Nucleus accumbens (tissue), 56 donors: ENCODE measurements at regions not wholly inside any gene's neighbourhood (a gene's known extent, or its start where the extent isn't known, plus 50 kb on each side); places are given as distances from the start of the nearest gene placed in this dataset.

Experiments
- DNase-seq, 56 donors: peaks; one replicate each; lab custom pipeline; 2025; lab: John Stamatoyannopoulos, UW

DNA sequence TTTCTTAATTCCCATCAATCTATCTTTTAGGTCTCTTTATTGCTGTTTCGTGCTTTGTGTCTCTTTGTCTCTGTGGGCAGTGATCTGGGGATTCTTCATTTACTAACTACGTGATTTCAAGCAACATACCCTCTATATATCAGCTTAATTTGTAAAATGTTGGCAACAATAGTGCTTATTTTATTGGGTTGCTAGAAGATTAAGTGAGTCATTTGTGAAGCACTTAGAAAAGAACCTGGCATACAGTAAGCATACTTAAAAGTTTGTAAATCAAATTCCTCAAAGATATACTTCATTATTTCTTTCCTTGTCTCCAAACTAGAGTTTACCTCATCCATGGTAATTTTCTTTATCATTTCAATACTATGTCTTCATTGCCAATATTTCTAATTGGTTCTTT is 669.7 kb downstream of the MAT2B start:
- no peak for DNase-seq

GRCh38 chr5:164179406-164179805 is 674.0 kb downstream of the MAT2B start:
- no peak for DNase-seq

DNA sequence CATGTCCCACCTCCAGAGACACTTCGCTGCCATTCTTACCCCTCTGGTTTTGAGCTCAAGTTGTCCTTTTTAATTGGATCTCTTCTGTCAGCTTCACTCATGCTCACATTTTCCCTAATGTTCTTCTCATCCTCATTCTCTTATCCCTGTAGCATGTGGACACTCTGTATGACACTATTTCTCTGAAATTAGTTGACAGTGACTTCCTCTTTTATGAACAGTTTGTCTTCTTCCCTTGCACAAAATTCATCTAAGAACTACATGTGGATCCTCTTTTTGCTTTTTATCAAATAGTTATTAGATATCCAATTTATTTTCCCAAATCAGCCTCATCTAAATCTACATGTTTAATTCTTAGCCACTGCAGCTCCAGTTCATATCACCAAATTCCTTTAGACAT is 676.2 kb downstream of the MAT2B start:
- DNase-seq = no peak

DNA sequence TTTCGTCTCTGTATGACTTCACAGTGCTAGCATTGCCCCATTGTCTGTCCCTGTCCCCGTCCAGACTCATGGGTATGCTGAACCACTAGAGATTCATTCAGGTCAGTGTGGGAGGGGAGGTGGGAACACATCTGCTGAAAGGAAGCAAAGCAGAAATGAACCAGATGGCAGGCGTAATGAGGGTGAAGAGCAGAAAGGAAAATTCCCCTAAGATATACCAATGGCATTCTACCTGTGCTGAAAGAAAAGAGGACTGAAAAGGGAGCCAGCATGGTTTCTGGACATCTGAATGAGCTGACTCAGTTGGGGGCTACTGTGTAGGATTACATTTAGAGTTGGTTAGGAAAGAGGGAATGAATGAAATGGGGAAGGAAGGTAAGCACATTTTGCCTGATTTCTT is 678.7 kb downstream of the MAT2B start:
- no peak for DNase-seq

DNA sequence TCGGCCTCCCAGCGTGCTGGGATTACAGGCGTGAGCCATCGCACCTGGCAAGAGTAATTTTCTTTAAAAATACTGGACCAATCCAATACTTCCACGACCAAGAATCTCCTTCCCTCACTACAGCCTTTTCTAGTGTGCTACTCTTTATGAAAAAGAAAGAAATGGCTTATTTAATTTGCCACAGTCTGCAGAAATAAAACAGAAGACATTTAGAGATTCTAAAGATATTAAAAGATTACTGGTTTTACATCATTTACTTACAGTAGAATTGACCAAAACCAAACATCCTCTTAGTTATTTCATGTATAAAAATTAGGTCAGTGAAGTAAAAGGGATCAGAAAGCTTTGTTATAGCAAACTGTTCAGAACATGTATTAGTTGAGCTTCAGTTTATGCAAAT is 679.6 kb downstream of the MAT2B start:
- DNase-seq = no peak

DNA sequence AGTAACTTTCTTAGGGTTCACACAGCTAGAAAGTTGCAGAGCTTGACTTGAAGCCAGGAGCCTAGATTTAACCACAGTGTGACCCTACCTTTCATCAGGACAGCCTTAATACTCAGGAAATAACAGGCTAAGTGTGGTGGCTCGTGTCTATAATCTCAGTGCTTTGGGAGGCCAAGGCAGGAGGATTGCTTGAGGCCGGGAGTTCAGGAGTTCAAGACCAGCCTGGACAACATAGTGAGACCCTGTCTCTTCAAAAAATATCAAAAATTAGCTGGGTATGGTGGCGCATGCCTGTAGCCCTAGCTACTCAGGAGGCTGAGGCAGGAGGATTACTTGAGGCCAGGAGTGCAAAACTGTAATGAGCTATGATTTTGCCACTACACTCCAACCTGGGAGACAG is 681.1 kb downstream of the MAT2B start:
- no peak for DNase-seq

DNA sequence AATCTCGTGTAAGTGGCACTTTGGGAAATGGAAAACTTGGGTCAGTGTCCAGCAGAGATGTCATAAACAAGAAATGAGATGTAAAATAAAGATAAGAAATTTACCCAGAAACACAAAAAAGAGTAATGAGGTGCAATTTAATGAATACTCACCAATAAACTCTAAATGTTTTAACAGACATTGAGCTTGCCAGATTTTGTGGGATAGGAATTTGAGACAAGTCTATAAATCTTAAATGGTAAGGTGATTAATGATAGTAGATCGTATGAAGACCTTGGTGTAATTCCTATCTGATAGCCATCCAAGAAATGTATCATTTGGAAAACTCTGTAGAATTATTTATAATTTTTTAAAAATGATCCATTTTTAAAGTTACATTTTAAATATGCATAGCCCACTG is 682.4 kb downstream of the MAT2B start:
- no peak for DNase-seq

DNA sequence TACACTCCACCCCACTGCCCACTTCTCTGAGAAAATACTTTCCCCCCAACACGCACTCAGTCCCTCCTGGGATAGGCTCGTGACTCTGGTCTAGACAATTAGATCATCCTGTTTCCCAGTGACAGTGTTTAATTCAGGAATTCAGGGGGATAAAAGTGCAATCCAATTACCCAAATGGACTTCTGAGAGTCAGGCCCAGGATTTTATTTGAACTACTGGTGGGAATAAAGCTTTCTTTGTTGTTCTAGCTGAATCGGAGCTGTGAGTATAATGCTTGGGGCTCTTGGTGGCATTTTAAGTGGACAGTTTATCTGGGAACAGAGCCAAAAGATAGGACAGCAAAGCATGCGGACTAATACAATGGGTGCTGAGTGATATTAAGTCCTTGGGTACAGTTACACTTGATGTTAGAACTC is 683.3 kb downstream of the MAT2B start:
- no peak for DNase-seq

DNA sequence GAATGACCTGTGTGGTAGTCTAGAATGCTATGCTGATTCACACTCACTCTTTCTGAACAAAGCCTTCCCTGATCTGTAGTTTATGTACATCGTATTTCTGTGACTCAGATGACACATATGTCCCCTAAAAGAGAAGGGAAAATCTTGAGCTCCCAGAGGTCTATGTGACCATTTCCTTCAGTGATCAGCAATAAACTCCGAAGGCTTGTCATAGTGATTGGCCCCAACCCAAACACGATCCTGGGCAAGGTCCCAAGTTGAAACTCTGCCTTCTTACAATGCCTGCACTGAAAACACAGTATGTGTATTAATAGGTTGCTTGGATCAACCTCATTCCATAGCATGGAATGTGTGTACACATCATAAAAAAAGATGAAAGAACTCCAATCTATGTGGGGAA is 685.8 kb downstream of the MAT2B start:
- DNase-seq = peak in 2 of 56 donors; percentile 0 to 12

DNA sequence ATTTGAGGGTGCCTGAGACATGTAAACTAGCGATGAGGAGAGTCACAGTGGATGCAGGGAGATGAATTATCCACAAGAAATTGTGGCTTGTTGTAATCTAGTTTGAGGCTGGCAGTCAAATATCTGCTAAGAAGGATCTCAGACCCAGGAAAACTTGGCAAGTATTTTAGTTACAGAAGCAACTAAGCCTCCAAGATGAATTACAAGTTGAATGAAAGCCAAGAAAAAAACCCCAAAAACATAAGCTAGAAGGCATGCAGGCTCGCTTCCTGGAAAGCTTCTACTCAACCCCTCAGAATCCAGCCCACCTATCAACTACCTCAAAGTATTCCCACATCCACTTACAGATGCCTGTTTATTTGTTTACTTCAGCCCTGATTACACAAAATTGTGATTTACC is 696.9 kb downstream of the MAT2B start:
- DNase-seq = no peak

DNA sequence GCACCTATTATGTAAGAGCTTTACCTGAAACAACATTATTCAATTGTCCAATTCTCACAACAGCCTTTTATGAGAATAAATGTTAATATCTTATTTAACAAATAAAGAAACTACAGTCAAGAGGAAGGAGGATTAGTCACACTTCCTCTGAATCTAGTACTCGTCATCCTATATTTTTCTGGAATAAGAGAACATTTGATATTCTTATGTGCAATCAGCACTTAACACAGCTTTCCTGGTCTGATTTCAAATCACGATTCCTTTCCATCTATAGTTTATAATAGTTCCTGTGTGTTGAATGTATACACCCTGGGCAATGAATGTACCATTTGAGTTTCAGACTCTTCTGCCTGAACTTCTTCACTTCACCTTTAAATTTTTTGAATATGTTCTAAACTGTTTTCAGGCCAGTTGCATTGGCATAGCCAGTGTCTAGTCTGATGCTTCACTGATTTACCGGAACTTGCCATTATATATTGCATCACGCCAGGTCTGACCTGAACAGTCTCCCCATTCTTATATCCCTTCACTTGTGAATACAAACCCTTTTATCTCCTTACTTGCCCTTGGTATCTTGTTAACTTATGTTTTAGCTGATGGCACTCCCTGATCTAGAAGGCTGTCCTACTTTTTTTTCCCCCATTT is 698.3 kb downstream of the MAT2B start:
- DNase-seq = no peak

GRCh38 chr5:164204338-164204946 is 699.0 kb downstream of the MAT2B start:
- no peak for DNase-seq

DNA sequence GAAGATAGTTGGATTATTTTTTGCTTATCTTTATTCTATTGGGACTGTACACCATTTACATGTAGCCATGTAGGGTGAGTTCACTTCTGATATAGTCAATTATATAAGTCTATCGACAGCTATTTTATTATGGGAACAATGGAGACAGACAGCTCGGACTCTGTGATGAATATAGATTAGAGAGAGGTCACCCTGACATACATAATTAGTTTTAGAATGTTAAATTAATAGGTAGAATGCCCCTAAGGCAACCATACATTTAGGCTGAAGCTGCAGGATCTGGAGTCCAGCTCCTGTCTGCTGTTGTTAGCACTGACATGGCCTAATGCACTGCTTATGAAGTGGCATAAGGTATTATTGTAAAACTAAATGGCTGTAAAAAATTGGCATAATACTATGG is 700.8 kb downstream of the MAT2B start:
- no peak for DNase-seq

DNA sequence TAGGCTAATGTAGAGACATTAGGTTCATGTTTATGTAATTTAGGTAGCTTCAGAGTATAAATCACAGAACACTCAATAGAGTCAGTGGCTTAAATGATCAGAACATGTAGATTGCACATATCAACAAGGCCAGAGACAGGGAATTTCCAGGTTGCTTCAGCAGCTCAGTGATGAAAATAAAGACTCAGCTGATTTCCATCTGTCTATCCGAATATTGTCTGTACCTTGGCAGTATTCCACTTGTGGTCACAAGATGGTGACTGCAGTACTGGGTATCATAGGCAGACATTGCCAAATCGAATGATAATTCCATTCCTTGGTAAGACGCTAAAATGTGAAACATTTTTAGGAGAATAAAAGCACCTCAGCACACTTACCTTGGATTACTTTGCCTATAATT is 702.2 kb downstream of the MAT2B start:
- no peak for DNase-seq

DNA sequence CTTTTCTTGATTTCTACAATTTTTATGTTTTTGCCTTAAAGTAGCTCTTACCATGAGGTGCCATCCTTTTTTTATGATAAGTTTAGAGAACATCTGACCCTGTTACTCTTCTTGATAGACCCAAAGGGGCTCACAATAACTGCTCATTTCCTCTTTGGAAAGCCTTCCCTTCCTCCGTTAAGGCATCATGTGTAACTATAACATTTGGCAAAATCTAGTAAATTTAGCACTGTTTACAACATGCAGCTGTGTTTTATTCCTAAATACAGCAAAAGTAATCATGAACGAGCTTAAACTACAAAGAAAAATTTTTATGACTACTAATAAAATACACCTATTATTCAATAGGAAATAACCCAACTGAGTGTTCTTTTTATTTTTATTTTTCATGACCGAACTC is 705.1 kb downstream of the MAT2B start:
- DNase-seq = no peak

- no peak for DNase-seq
Measured at GRCh38 chr5:164214698-164215097, 709.3 kb downstream of the MAT2B start.

GRCh38 chr5:164217464-164217863 is 712.0 kb downstream of the MAT2B start:
- DNase-seq = no peak

DNA sequence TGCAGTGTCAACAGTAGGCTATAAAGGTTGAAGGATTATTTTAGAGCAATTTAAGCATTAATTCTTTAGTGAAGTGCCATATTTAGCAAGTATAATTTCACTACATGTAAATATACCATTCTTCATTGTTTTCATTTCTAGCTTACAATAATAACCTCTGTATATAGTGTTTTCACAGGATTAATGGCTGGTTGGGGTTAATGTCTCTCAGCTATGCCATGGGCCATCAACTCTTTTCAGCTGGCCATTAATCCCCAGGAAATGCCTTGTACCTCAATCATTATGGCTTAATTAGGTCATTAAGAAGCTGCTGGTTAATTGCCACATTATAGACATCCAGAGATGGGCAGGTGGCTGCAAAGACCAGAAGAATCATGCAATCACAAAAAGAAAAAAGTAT is 715.1 kb downstream of the MAT2B start:
- no peak for DNase-seq

- DNase-seq = no peak
Measured at GRCh38 chr5:164224236-164224635, 718.8 kb downstream of the MAT2B start.

DNA sequence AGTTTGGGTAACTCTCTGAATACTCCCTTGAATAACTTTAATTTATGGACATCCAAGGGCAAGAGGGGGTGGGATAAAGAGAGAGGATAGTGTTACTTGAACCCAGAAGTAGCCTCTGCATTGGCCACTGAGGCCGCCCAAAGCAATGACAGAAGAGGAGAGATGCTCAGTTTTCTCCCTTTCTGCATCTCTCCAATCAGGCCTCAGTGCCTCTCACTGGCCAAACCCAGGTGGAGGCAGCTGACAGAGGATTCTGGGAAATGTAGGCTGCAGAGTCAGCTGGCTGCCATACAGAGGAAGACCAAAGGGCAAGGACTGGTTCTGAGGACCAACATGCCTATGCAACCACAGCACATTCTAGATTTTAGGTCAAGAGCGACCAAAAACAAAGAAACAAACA is 719.4 kb downstream of the MAT2B start:
- no peak for DNase-seq

DNA sequence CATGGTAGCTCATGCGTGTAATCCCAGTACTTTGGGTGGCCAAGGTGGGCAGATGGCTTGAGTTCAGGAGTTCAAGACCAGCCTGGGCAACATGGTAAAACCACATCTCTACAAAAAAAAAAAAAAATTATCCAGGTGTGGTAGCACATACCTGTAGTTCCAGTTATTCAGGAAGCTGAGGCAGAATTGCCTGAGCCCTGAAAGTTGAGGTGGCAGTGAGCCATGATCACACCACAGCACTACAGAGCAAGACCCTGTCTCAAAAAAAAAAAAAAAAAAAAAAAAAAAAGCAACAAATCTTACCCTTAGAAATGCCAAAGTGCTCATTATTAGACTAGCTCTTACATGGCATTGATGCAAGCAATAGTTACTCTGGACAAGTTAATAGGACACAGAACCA is 724.9 kb downstream of the MAT2B start:
- no peak for DNase-seq

DNA sequence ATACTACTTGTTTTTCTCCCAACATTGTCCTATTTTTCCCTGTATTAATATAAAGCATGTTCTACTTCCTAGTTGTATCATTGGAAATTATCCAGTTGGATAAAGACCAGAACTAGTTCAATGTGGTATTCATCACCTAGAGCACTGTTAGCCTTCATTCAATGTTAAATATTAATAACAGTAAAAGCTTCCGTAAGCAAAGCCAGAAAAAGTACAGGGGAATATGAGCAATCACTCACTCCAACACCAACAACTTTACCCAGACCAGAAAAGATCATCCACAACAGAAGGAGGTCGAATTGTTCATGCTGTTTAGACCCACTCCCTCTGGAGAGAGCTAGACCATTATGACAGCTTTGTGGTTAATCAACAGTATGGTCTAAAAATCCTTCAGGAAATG is 728.4 kb downstream of the MAT2B start:
- no peak for DNase-seq

- DNase-seq = no peak
Measured at GRCh38 chr5:164234321-164234720, 728.9 kb downstream of the MAT2B start.
